Stimulated activated CD8-positive, alpha-beta memory T cell treated with anti-CD3 and anti-CD28 coated beads, Interleukin-12 subunit alpha, Interleukin-12 subunit beta, amount 100 ng/mL, for 24 hours (primary cell): ENCODE measurements at regions not wholly inside any gene's neighbourhood (a gene's known extent, or its start where the extent isn't known, plus 50 kb on each side); places are given as distances from the start of the nearest gene placed in this dataset.
"Not testable (repeated sequence)": the region's sequence is repeated elsewhere in the genome, so short reads cannot be mapped to it uniquely, and the experiment has no call there.

Experiments used
- DNase-seq: peaks from one replicate; pipeline ENCODE4 v3.0.0-alpha.2; 2020; ENCODE audit errors: extremely low read depth

- DNase-seq = no peak
Observed at GRCh38 chr12:107372229-107372658, 278.9 kb upstream of the CRY1 start.

- no peak for DNase-seq
Observed at GRCh38 chr12:107373238-107373809, 280.0 kb upstream of the CRY1 start.

GRCh38 chr12:107374161-107374840, 281.0 kb upstream of the CRY1 start:
- no peak for DNase-seq

- no peak for DNase-seq
Observed at GRCh38 chr12:107375231-107375630, 281.9 kb upstream of the CRY1 start.

GRCh38 chr12:107377596-107378385, 284.4 kb upstream of the CRY1 start:
- DNase-seq = no peak

- no peak for DNase-seq
Observed at GRCh38 chr12:107378609-107379008, 285.3 kb upstream of the CRY1 start.

GRCh38 chr12:107379142-107379851, 285.9 kb upstream of the CRY1 start:
- not testable (repeated sequence) for DNase-seq

GRCh38 chr12:107379852-107380567, 286.7 kb upstream of the CRY1 start:
- no peak for DNase-seq

- DNase-seq = no peak
Observed at GRCh38 chr12:107384645-107385044, 291.3 kb upstream of the CRY1 start.

- DNase-seq = no peak
Observed at GRCh38 chr12:107385509-107385908, 292.2 kb upstream of the CRY1 start.

GRCh38 chr12:107386569-107386968, 293.2 kb upstream of the CRY1 start:
- no peak for DNase-seq

GRCh38 chr12:107388263-107388662, 294.9 kb upstream of the CRY1 start:
- no peak for DNase-seq

GRCh38 chr12:107390414-107390813, 295.2 kb upstream of the PWP1 start:
- no peak for DNase-seq

- no peak for DNase-seq
Observed at GRCh38 chr12:107393043-107393717, 292.4 kb upstream of the PWP1 start.

- no peak for DNase-seq
Observed at GRCh38 chr12:107394693-107395092, 290.9 kb upstream of the PWP1 start.

- DNase-seq = no peak
Observed at GRCh38 chr12:107395817-107396216, 289.8 kb upstream of the PWP1 start.

GRCh38 chr12:107396991-107397390, 288.6 kb upstream of the PWP1 start:
- no peak for DNase-seq

- DNase-seq = no peak
Observed at GRCh38 chr12:107397890-107398500, 287.6 kb upstream of the PWP1 start.

GRCh38 chr12:107399046-107399445, 286.6 kb upstream of the PWP1 start:
- DNase-seq = no peak

GRCh38 chr12:107400686-107401447, 284.7 kb upstream of the PWP1 start:
- no peak for DNase-seq
